Fibroblast of the aortic adventitia (primary cell): ENCODE measurements at regions not wholly inside any gene's neighbourhood (a gene's known extent, or its start where the extent isn't known, plus 50 kb on each side); places are given as distances from the start of the nearest gene placed in this dataset.

Experiments used
- DNase-seq: peaks from one replicate; pipeline ENCODE4 v3.0.0-alpha.2; 2010; ENCODE audit warnings: low read depth
- H3K4me3 ChIP-seq: 2 replicates; pipeline ENCODE4 v1.5.1; 2011; ENCODE audit warnings: low read depth, mild to moderate bottlenecking, control low read depth, low read length, moderate library complexity
- CTCF ChIP-seq: IDR thresholded peaks from 2 replicates; pipeline ENCODE4 v1.5.1; 2011; ENCODE audit warnings: mild to moderate bottlenecking, low read length, control low read depth, inconsistent platforms; ENCODE audit not compliant: insufficient read depth

- DNase-seq, result no peak
- no peak overlapping the region for H3K4me3 ChIP-seq
- TF ChIP-seq CTCF, result no peak
Observed at GRCh38 chr2:176597916-176598315, 328.7 kb downstream of the MTX2 start.

GRCh38 chr2:176598351-176598750 is 329.1 kb downstream of the MTX2 start:
- H3K4me3 ChIP-seq, result no peak overlapping the region
- no peak for DNase-seq
- TF ChIP-seq CTCF, result no peak

- TF ChIP-seq CTCF, result no peak
- DNase-seq, result no peak
- H3K4me3 ChIP-seq, result no peak overlapping the region
Observed at GRCh38 chr2:176599796-176600485, 330.7 kb downstream of the MTX2 start.

- TF ChIP-seq CTCF, result no peak
- no peak overlapping the region for H3K4me3 ChIP-seq
- DNase-seq, result no peak
Observed at GRCh38 chr2:176601066-176601465, 331.8 kb downstream of the MTX2 start.

- no peak for TF ChIP-seq CTCF
- no peak for DNase-seq
- H3K4me3 ChIP-seq, result no peak overlapping the region
Observed at GRCh38 chr2:176612036-176612435, 342.8 kb downstream of the MTX2 start.

- DNase-seq, result no peak
- TF ChIP-seq CTCF, result no peak
- H3K4me3 ChIP-seq, result no peak overlapping the region
Observed at GRCh38 chr2:176612736-176613135, 343.5 kb downstream of the MTX2 start.

- H3K4me3 ChIP-seq, result no peak overlapping the region
- DNase-seq, result peak; percentile 68
- TF ChIP-seq CTCF, result no peak
Observed at GRCh38 chr2:176613323-176613987, 344.2 kb downstream of the MTX2 start.
